T-cell (primary cell): ENCODE measurements at regions not wholly inside any gene's neighbourhood (a gene's known extent, or its start where the extent isn't known, plus 50 kb on each side); places are given as distances from the start of the nearest gene placed in this dataset.

Experiments used
- ATAC-seq, 4 experiments: fragments of 200-7000 bp in 3 of 4; fragments of 150-1000 bp in 1 of 4; cut with Tn5 transposase; replicated peaks in 1 of 4; 1 replicate in 3 of 4; 2 replicates in 1 of 4; pipeline ENCODE4 v1.10.0; 2021; ENCODE audit warnings: moderate library complexity in 3 of 4, mild to moderate bottlenecking in 2 of 4, moderate number of reproducible peaks in 1 of 4
- CTCF ChIA-PET, 2 donors: fragments of 300-600 bp; sonication (Branson Sonifier 250); formaldehyde crosslinking; loops; one replicate each; lab custom pipeline; 2022; ENCODE audit warnings: antibody characterized with exemption in 2 of 2; lab: Charles Lee
- POLR2A ChIA-PET, 2 donors: fragments of 300-600 bp; sonication (Branson Sonifier 250); formaldehyde crosslinking; loops; one replicate each; lab custom pipeline; 2022; ENCODE audit warnings: antibody characterized with exemption in 2 of 2; lab: Charles Lee
- DNase-seq, 35 experiments: peaks; one replicate each; pipeline versions ENCODE4 v3.0.0 to v3.0.0-alpha.2; 2013 to 2023
- H3K27ac ChIP-seq: one replicate; pipeline ENCODE4 v1.5.1; 2013; ENCODE audit warnings: low read length
- H3K27me3 ChIP-seq, 2 experiments: replicated peaks in 1 of 2; 1 replicate in 1 of 2; 2 replicates in 1 of 2; pipeline versions ENCODE4 v1.6.1 to v1.7.0; 2013; ENCODE audit warnings: low read length in 1 of 2, mixed read lengths in 1 of 2; ENCODE audit not compliant: control insufficient read depth in 2 of 2, insufficient read depth in 2 of 2; ENCODE audit errors: extremely low read depth in 1 of 2
- H3K36me3 ChIP-seq, 2 donors: 1 replicate in 1 of 2; 2 replicates in 1 of 2; pipeline versions ENCODE4 v1.6.1 to v1.7.0; 2013; ENCODE audit warnings: low read length in 1 of 2; ENCODE audit not compliant: control insufficient read depth in 2 of 2, insufficient read depth in 1 of 2; ENCODE audit errors: extremely low read depth in 1 of 2
- H3K4me1 ChIP-seq, 2 experiments: 1 replicate in 1 of 2; 2 replicates in 1 of 2; pipeline versions ENCODE4 v1.6.1 to v1.7.0; 2013; ENCODE audit warnings: low read length in 2 of 2, mixed read lengths in 1 of 2; ENCODE audit not compliant: insufficient read depth in 2 of 2, control insufficient read depth in 1 of 2; ENCODE audit errors: extremely low read depth in 1 of 2
- H3K4me3 ChIP-seq, 2 donors: 1 replicate in 1 of 2; 2 replicates in 1 of 2; pipeline versions ENCODE4 v1.5.1 to v1.7.0; 2013; ENCODE audit warnings: mild to moderate bottlenecking in 2 of 2, low read length in 1 of 2, moderate library complexity in 1 of 2; ENCODE audit not compliant: control insufficient read depth in 1 of 2; ENCODE audit errors: extremely low read depth in 1 of 2
- H3K9me3 ChIP-seq: 2 replicates; pipeline ENCODE4 v1.7.0; 2013
- H3K27ac Mint-ChIP-seq, 2 donors: one replicate each; pipeline ENCODE4 v1.8.0; 2020 to 2021; ENCODE audit warnings: mild to moderate bottlenecking in 2 of 2, mixed read lengths in 2 of 2
- H3K27me3 Mint-ChIP-seq, 2 donors: one replicate each; pipeline ENCODE4 v1.8.0; 2021 to 2022; ENCODE audit warnings: mixed read lengths in 2 of 2
- H3K36me3 Mint-ChIP-seq: one replicate; pipeline ENCODE4 v1.8.0; 2021; ENCODE audit warnings: mixed read lengths
- H3K4me1 Mint-ChIP-seq, 3 donors: one replicate each; pipeline ENCODE4 v1.8.0; 2020 to 2022; ENCODE audit warnings: mixed read lengths in 3 of 3, mild to moderate bottlenecking in 1 of 3
- H3K4me3 Mint-ChIP-seq, 3 donors: one replicate each; pipeline ENCODE4 v1.8.0; 2020 to 2022; ENCODE audit warnings: mild to moderate bottlenecking in 3 of 3, mixed read lengths in 3 of 3, moderate library complexity in 3 of 3
- H3K9me3 Mint-ChIP-seq, 3 donors: one replicate each; pipeline ENCODE4 v1.8.0; 2020 to 2022; ENCODE audit warnings: mixed read lengths in 3 of 3
- WGBS: methylation state at CpG from one replicate; pipeline ENCODE4 v1.1.5; 2013; ENCODE audit warnings: missing lambda C conversion rate; ENCODE audit not compliant: insufficient coverage; 5-methylcytosine and 5-hydroxymethylcytosine counted together

DNA sequence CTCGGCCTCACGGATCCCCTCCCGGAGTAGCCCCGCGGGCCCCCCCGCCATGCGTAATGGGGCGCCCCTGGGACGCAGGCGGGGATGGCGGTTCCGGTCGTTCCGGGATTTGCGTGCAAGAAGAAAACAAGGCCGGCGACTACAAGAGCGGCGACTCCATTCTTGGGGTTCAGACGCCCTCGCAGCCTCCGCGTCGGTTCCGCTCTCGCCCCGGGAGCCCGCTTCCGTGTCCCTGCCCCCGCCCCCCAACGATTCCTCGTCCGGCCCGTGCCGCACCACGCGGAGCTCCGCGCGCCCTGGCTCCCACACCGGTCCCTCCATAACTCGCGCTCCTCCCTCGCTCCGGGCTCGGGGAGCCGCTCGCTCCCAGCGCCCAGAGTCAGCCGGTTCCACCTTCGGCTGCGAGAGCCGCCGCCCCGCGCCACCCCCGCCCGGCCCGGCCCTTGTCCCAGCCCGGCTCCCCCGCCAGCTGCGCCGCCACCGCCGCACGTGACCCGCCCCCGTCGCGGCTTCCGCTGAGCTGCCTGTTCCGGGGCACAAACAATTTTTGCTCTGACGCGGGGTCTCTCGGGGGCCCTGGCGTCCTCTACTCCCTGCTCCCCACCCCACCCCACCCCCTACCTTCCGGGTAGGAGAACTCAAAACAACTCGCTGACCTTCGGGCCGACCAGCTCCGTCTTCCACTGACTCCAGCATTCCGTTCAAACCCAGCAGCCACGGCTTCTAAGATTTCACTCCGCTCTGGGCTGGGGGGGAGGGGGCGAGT is 78.8 kb upstream of the BCOR start:
- ChIA-PET CTCF (interaction anchor here in 1 of 2 donors (0.6 to 1.0 kb wide), 5 partner anchors 58 to 444 kb away, joined by 3 to 4 read pairs (median 3); no protein-coding TSS in a partner anchor), POLR2A (interaction anchor here (0.5 to 1.7 kb wide), 14 partner anchors 9 to 412 kb away, joined by 3 to 17 read pairs (median 4); no protein-coding TSS in a partner anchor)
- Histone ChIP-seq H3K27me3 (no peaks in the 10 kb centered on the region), H3K27ac (peak overlapping the region; percentile 98), H3K4me3 (peak overlapping the region; percentile 46 to 78), H3K4me1 (peaks cover 5 to 47% of the 10 kb centered on the region in 2 experiments), H3K36me3 (no peaks in the 10 kb centered on the region), H3K9me3 (no peaks in the 10 kb centered on the region)
- peak; percentile 65 to 85 (median 76) for DNase-seq
- Mint-ChIP-seq H3K4me3 (peak overlapping the region; percentile 86 to 89 (median 86)), H3K4me1 (peaks cover 30 to 35% (median 32%) of the 10 kb centered on the region in 3 donors), H3K27me3 (peaks cover 0 to 11% of the 10 kb centered on the region in 2 donors), H3K9me3 (peaks cover 0 to 4% (median 0%) of the 10 kb centered on the region in 3 donors), H3K36me3 (no peaks in the 10 kb centered on the region), H3K27ac (peak overlapping the region; percentile 95 to 99)
- WGBS: 0% methylated on average over 28 of the region's 85 CpGs
- ATAC-seq: peak; percentile 51 to 64 (median 54)

DNA sequence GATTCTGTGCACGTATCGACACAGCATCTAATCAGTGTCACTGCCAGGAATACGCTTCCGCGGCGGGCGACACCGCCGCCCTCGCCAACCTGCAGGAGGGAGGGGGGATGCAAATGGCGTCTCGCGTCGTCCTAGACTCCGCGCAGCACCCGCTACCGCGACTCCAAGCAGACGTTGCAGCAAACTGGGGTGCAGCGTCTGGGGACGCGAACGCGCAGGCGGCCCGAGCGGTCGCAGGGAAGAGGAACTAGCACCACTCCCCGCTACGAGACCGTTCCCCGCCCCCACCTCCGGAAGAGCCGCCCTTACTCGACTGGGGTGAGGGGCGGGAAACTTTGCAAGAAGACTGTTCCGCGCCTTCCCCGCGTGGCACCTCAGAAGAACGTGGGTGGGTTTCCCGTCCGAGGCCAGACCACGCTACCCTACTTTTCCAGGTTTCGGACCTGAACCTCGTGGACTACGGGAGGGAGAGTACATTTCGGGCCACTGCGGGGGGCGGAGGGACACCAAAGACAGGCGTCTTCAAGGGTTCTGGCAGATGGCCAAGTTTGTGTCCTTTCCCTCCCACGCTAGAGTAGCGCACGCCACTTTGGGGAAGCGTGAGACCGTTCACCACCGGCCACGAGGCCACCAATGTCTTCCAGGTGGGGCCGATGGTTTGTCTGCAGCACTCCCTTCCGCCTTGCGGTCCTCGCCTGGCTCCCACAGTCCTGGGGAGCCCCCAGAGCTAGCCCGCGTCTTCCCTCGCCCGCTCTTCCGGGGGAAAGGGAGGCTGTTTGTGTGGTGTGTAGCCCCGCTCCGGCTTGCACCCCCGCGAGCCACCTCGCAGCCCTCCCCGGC is 78.0 kb upstream of the BCOR start:
- H3K27ac ChIP-seq: peak overlapping the region; percentile 98
- WGBS: under 1% methylated on average over 43 of the region's 74 CpGs
- H3K27me3 Mint-ChIP-seq: peaks cover 0 to 11% of the 10 kb centered on the region in 2 donors
- ATAC-seq (peak; percentile 48 to 60 (median 52)), DNase-seq (peak; percentile 65 to 85 (median 75))
- no peaks in the 10 kb centered on the region for H3K36me3 ChIP-seq
- no peaks in the 10 kb centered on the region for H3K27me3 ChIP-seq
- POLR2A ChIA-PET: interaction anchor here (1.6 to 1.7 kb wide), 2 partner anchors 8 to 321 kb away, joined by 6 to 17 read pairs; no protein-coding TSS in a partner anchor
- H3K4me3 Mint-ChIP-seq: peak overlapping the region; percentile 86 to 89 (median 86)
- peak overlapping the region; percentile 46 to 78 for H3K4me3 ChIP-seq
- peak overlapping the region; percentile 95 to 99 for H3K27ac Mint-ChIP-seq
- peaks cover 37 to 40% (median 37%) of the 10 kb centered on the region in 3 donors for H3K4me1 Mint-ChIP-seq
- peaks cover 5 to 55% of the 10 kb centered on the region in 2 experiments for H3K4me1 ChIP-seq
- no peaks in the 10 kb centered on the region for H3K9me3 ChIP-seq
- H3K9me3 Mint-ChIP-seq: peaks cover 0 to 4% (median 0%) of the 10 kb centered on the region in 3 donors
- no peaks in the 10 kb centered on the region for H3K36me3 Mint-ChIP-seq
- CTCF ChIA-PET: interaction anchor here in 1 of 2 donors (1.0 kb wide), 1 partner anchor 79 kb away, joined by 4 read pairs; no protein-coding TSS in a partner anchor

GRCh38 chrX:40174854-40175510 is 77.2 kb upstream of the BCOR start:
- ChIA-PET POLR2A (no interaction called here), CTCF (no interaction called here)
- peaks cover 0 to 11% of the 10 kb centered on the region in 2 donors for H3K27me3 Mint-ChIP-seq
- Histone ChIP-seq H3K36me3 (no peaks in the 10 kb centered on the region), H3K4me3 (peak overlapping the region; percentile 58 to 78), H3K27ac (peak overlapping the region; percentile 98), H3K27me3 (no peaks in the 10 kb centered on the region), H3K4me1 (peaks cover 5 to 61% of the 10 kb centered on the region in 2 experiments), H3K9me3 (no peaks in the 10 kb centered on the region)
- peak overlapping the region; percentile 86 to 89 (median 86) for H3K4me3 Mint-ChIP-seq
- under 1% methylated on average over 17 of the region's 53 CpGs for WGBS
- H3K27ac Mint-ChIP-seq: peak overlapping the region; percentile 95 to 99
- peak in 3 of 4 experiments; percentile 2 to 3 (median 2) for ATAC-seq
- DNase-seq: peak in 5 of 35 experiments; percentile 24 to 54 (median 36)
- H3K36me3 Mint-ChIP-seq: no peaks in the 10 kb centered on the region
- H3K9me3 Mint-ChIP-seq: peaks cover 0 to 3% (median 0%) of the 10 kb centered on the region in 3 donors
- H3K4me1 Mint-ChIP-seq: peaks cover 43 to 48% (median 43%) of the 10 kb centered on the region in 3 donors

DNA sequence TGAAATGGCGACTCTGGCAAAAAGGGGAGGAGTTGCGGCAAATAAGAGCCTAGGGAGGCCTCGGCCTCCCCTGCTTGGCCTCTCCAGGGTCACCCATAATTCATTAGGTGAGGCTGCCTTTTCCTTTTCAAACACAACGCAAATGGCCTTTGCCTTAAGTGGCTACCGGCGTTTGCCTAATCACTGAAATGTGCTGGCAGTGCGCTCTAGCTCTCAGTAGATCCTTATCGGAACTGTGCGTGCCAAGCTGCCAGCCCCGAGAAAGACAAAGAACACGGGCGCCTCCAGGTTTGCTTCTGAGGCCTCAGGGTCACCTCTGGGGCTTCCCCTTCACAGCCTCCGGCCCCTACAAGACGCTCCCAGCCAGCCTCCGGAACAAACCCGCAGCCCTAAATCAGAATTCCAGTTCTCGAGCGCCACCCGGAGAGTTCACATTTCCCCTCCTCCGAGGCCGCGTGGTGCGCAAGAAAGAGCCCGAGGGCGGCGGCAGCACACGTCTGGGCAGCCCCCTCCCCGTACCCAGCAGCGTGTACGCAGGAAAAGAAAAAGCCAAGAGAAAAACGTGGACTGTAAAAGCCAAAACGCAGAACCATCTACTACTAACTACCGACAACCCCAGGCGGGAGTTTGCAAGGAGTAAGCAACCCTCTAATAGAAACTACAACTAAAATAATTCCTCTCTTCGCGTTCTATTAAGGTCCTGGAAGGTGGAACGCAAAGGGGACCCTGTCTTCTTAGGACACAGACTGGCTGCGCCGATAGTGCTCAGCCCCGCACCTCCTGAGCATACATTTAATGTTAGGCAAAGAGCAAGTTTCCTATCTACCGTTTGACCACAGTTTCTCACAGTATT is 76.5 kb upstream of the BCOR start:
- no peaks in the 10 kb centered on the region for H3K9me3 ChIP-seq
- POLR2A ChIA-PET: no interaction called here
- Mint-ChIP-seq H3K4me1 (peaks cover 48 to 54% (median 49%) of the 10 kb centered on the region in 3 donors), H3K9me3 (no peaks in the 10 kb centered on the region), H3K27ac (peak overlapping the region; percentile 95 to 99), H3K27me3 (peaks cover 0 to 11% of the 10 kb centered on the region in 2 donors), H3K4me3 (peak overlapping the region; percentile 86 to 89 (median 86)), H3K36me3 (no peaks in the 10 kb centered on the region)
- 0% methylated on average over 10 of the region's 41 CpGs for WGBS
- ATAC-seq (no peak), DNase-seq (peak in 6 of 35 experiments; percentile 19 to 78 (median 42))
- peak overlapping the region; percentile 98 for H3K27ac ChIP-seq
- peaks cover 5 to 67% of the 10 kb centered on the region in 2 experiments for H3K4me1 ChIP-seq
- no peaks in the 10 kb centered on the region for H3K36me3 ChIP-seq
- CTCF ChIA-PET: no interaction called here
- no peaks in the 10 kb centered on the region for H3K27me3 ChIP-seq
- H3K4me3 ChIP-seq: peak overlapping the region; percentile 58 to 78

GRCh38 chrX:40173143-40174000 is 75.6 kb upstream of the BCOR start:
- ATAC-seq (no peak), DNase-seq (no peak)
- Histone ChIP-seq H3K27ac (peak overlapping the region; percentile 98), H3K27me3 (no peaks in the 10 kb centered on the region), H3K36me3 (no peaks in the 10 kb centered on the region), H3K9me3 (no peaks in the 10 kb centered on the region), H3K4me3 (peak overlapping the region; percentile 63 to 78), H3K4me1 (peaks cover 5 to 76% of the 10 kb centered on the region in 2 experiments)
- H3K4me1 Mint-ChIP-seq: peaks cover 51 to 55% (median 51%) of the 10 kb centered on the region in 3 donors
- H3K4me3 Mint-ChIP-seq: peak overlapping the region; percentile 86 to 89 (median 86)
- H3K9me3 Mint-ChIP-seq: no peaks in the 10 kb centered on the region
- ChIA-PET CTCF (no interaction called here), POLR2A (no interaction called here)
- peak overlapping the region; percentile 95 to 99 for H3K27ac Mint-ChIP-seq
- WGBS: no CpG with 5 or more reads among the region's 17 CpGs
- H3K27me3 Mint-ChIP-seq: peaks cover 0 to 11% of the 10 kb centered on the region in 2 donors
- no peaks in the 10 kb centered on the region for H3K36me3 Mint-ChIP-seq
